Activated CD8-positive, alpha-beta memory T cell treated with anti-CD3 and anti-CD28 coated beads for 48 hours (primary cell): ENCODE measurements at regions not wholly inside any gene's neighbourhood (a gene's known extent, or its start where the extent isn't known, plus 50 kb on each side); places are given as distances from the start of the nearest gene placed in this dataset.
"Not testable (repeated sequence)": the region's sequence is repeated elsewhere in the genome, so short reads cannot be mapped to it uniquely, and the experiment has no call there.

Experiments used
- DNase-seq, 3 experiments: peaks; one replicate each; pipeline ENCODE4 v3.0.0-alpha.2; 2020; ENCODE audit warnings: low read depth in 2 of 3, low spot score in 2 of 3

- DNase-seq: not testable (repeated sequence)
Observed at GRCh38 chr12:9312406-9313392, 104.5 kb upstream of the PZP start.

- not testable (repeated sequence) for DNase-seq
Observed at GRCh38 chr12:9311454-9311853, 103.3 kb upstream of the PZP start.

- not testable (repeated sequence) for DNase-seq
Observed at GRCh38 chr12:9310645-9311044, 102.5 kb upstream of the PZP start.

- DNase-seq: not testable (repeated sequence)
Observed at GRCh38 chr12:9309749-9310148, 101.6 kb upstream of the PZP start.

- not testable (repeated sequence) for DNase-seq
Observed at GRCh38 chr12:9308745-9309144, 100.5 kb upstream of the PZP start.

- not testable (repeated sequence) for DNase-seq
Observed at GRCh38 chr12:9308163-9308562, 100.0 kb upstream of the PZP start.

- not testable (repeated sequence) for DNase-seq
Observed at GRCh38 chr12:9307255-9307654, 99.1 kb upstream of the PZP start.

- DNase-seq: not testable (repeated sequence)
Observed at GRCh38 chr12:9306004-9306403, 97.8 kb upstream of the PZP start.

GRCh38 chr12:9304540-9304939, 96.3 kb upstream of the PZP start:
- DNase-seq: not testable (repeated sequence)

- DNase-seq: not testable (repeated sequence)
Observed at GRCh38 chr12:9295872-9296271, 87.7 kb upstream of the PZP start.

- DNase-seq: not testable (repeated sequence)
Observed at GRCh38 chr12:9294072-9294620, 86.0 kb upstream of the PZP start.

- not testable (repeated sequence) for DNase-seq
Observed at GRCh38 chr12:9293391-9293790, 85.2 kb upstream of the PZP start.

GRCh38 chr12:9289984-9290383, 81.8 kb upstream of the PZP start:
- not testable (repeated sequence) for DNase-seq

- not testable (repeated sequence) for DNase-seq
Observed at GRCh38 chr12:9284724-9285123, 76.5 kb upstream of the PZP start.

- not testable (repeated sequence) for DNase-seq
Observed at GRCh38 chr12:9284197-9284596, 76.0 kb upstream of the PZP start.

GRCh38 chr12:9283346-9284095, 75.3 kb upstream of the PZP start:
- DNase-seq: peak; percentile 26 to 36 (median 28)

- no peak for DNase-seq
Observed at GRCh38 chr12:9276990-9277389, 68.8 kb upstream of the PZP start.

- DNase-seq: no peak
Observed at GRCh38 chr12:9273276-9273675, 65.1 kb upstream of the PZP start.

GRCh38 chr12:9271875-9272274, 63.7 kb upstream of the PZP start:
- DNase-seq: no peak

GRCh38 chr12:9264546-9264945, 56.4 kb upstream of the PZP start:
- no peak for DNase-seq

- no peak for DNase-seq
Observed at GRCh38 chr12:9260931-9261330, 52.7 kb upstream of the PZP start.

GRCh38 chr12:9258676-9259075, 50.5 kb upstream of the PZP start:
- DNase-seq: no peak
